Amniotic epithelial cell (primary cell): ENCODE measurements at regions not wholly inside any gene's neighbourhood (a gene's known extent, or its start where the extent isn't known, plus 50 kb on each side); places are given as distances from the start of the nearest gene placed in this dataset.
A peak's percentile ranks its signal among the peaks of the same experiment; 100 is the strongest.
"Not testable (repeated sequence)": the region's sequence is repeated elsewhere in the genome, so short reads cannot be mapped to it uniquely, and the experiment has no call there.

Source experiments
- DNase-seq: peaks from one replicate; pipeline ENCODE4 v3.0.0-alpha.2; 2010; ENCODE audit warnings: low read depth

- DNase-seq: peak; percentile 45
These were observed 268.4 kb downstream of the ZNF37A start for GRCh38 chr10:38362514-38362913.

GRCh38 chr10:38364073-38364472, 269.9 kb downstream of the ZNF37A start:
- DNase-seq: not testable (repeated sequence)

GRCh38 chr10:38365917-38366316, 271.8 kb downstream of the ZNF37A start:
- DNase-seq: peak; percentile 51

- DNase-seq: not testable (repeated sequence)
These were observed 289.7 kb downstream of the ZNF37A start for GRCh38 chr10:38383800-38384199.

GRCh38 chr10:38386869-38387268, 292.7 kb downstream of the ZNF37A start:
- DNase-seq: not testable (repeated sequence)

- DNase-seq: not testable (repeated sequence)
These were observed 296.6 kb downstream of the ZNF37A start for GRCh38 chr10:38390725-38391124.

GRCh38 chr10:38395465-38395864, 301.3 kb downstream of the ZNF37A start:
- DNase-seq: not testable (repeated sequence)

- not testable (repeated sequence) for DNase-seq
These were observed 302.2 kb downstream of the ZNF37A start for GRCh38 chr10:38396178-38396954.

GRCh38 chr10:38401565-38401964, 307.4 kb downstream of the ZNF37A start:
- DNase-seq: not testable (repeated sequence)

GRCh38 chr10:38402442-38403346, 308.6 kb downstream of the ZNF37A start:
- peak; percentile 93 for DNase-seq

GRCh38 chr10:38403347-38404117, 309.4 kb downstream of the ZNF37A start:
- DNase-seq: not testable (repeated sequence)

GRCh38 chr10:38423634-38424033, 329.5 kb downstream of the ZNF37A start:
- peak; percentile 1 for DNase-seq

- DNase-seq: peak; percentile 9
These were observed 336.1 kb downstream of the ZNF37A start for GRCh38 chr10:38430242-38430641.

- DNase-seq: peak; percentile 29
These were observed 343.2 kb downstream of the ZNF37A start for GRCh38 chr10:38437359-38437758.

GRCh38 chr10:38448614-38449355, 354.6 kb downstream of the ZNF37A start:
- DNase-seq: not testable (repeated sequence)

- DNase-seq: not testable (repeated sequence)
These were observed 355.5 kb downstream of the ZNF37A start for GRCh38 chr10:38449618-38450017.

- DNase-seq: not testable (repeated sequence)
These were observed 356.4 kb downstream of the ZNF37A start for GRCh38 chr10:38450372-38451057.

GRCh38 chr10:38451306-38451967, 357.3 kb downstream of the ZNF37A start:
- DNase-seq: not testable (repeated sequence)
